Thoracic aorta (tissue), 2 donors: ENCODE measurements at regions not wholly inside any gene's neighbourhood (a gene's known extent, or its start where the extent isn't known, plus 50 kb on each side); places are given as distances from the start of the nearest gene placed in this dataset.

ENCODE experiments used
- ATAC-seq: fragments of 150-250 bp; one replicate; pipeline ENCODE4 v1.8.0; 2017; ENCODE audit warnings: low read depth; ENCODE audit not compliant: insufficient number of reproducible peaks, low FRiP score
- DNase-seq: peaks from one replicate; pipeline ENCODE4 v3.0.0-alpha.2; 2020; ENCODE audit warnings: low spot score
- H3K27ac ChIP-seq, 2 donors: fragments of 200-600 bp; sonication (generic); 1 replicate in 1 of 2; 2 replicates in 1 of 2; pipeline ENCODE4 v1.5.1; 2016; ENCODE audit warnings: mild to moderate bottlenecking in 2 of 2, moderate library complexity in 2 of 2
- H3K27me3 ChIP-seq: fragments of 200-600 bp; sonication (generic); replicated peaks from 2 replicates; pipeline ENCODE4 v1.6.0; 2016; ENCODE audit warnings: mild to moderate bottlenecking; ENCODE audit not compliant: insufficient read depth
- H3K36me3 ChIP-seq: fragments of 200-600 bp; sonication (generic); one replicate; pipeline ENCODE4 v1.5.1; 2016
- H3K4me1 ChIP-seq, 2 donors: fragments of 200-600 bp; sonication (generic); 1 replicate in 1 of 2; 2 replicates in 1 of 2; pipeline versions ENCODE4 v1.5.1 to v1.6.0; 2016; ENCODE audit warnings: low read depth in 2 of 2, mild to moderate bottlenecking in 1 of 2; ENCODE audit not compliant: control insufficient read depth in 1 of 2
- H3K4me3 ChIP-seq: fragments of 200-600 bp; sonication (generic); 2 replicates; pipeline ENCODE4 v1.5.1; 2016; ENCODE audit warnings: mild to moderate bottlenecking
- H3K9me3 ChIP-seq: fragments of 200-600 bp; sonication (generic); 2 replicates; pipeline ENCODE4 v1.5.1; 2016
- TF ChIP-seq, protein P1 (sequence below): fragments of 200-600 bp; sonication (generic); IDR thresholded peaks from one replicate; pipeline ENCODE4 v1.5.1; 2019; ENCODE audit warnings: antibody characterized with exemption

DNA sequence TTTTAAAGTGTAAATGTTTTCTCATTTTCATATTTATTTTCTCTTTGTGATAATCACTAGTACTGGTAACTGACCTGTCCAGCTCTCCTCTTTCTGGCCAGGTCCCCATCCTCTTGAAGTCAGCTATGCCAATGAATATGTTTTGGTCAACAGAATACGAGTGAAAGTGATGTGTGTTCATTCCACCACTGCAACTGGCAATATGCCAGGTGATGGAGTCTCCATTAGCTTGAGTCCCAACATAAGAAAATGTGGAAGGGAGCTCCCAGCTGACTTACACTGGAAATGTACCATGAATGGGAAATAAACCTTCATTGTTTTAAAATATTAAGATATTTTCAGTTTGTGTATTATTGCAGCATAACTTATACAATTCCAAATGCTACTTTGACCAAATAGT, 75.8 kb downstream of the CCDC34 start:
- ATAC-seq (no peak), DNase-seq (no peak)
- TF ChIP-seq, protein P1, sequence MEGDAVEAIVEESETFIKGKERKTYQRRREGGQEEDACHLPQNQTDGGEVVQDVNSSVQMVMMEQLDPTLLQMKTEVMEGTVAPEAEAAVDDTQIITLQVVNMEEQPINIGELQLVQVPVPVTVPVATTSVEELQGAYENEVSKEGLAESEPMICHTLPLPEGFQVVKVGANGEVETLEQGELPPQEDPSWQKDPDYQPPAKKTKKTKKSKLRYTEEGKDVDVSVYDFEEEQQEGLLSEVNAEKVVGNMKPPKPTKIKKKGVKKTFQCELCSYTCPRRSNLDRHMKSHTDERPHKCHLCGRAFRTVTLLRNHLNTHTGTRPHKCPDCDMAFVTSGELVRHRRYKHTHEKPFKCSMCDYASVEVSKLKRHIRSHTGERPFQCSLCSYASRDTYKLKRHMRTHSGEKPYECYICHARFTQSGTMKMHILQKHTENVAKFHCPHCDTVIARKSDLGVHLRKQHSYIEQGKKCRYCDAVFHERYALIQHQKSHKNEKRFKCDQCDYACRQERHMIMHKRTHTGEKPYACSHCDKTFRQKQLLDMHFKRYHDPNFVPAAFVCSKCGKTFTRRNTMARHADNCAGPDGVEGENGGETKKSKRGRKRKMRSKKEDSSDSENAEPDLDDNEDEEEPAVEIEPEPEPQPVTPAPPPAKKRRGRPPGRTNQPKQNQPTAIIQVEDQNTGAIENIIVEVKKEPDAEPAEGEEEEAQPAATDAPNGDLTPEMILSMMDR, result no peak
- no peaks in the 10 kb centered on the region for H3K27me3 ChIP-seq
- H3K4me3 ChIP-seq, result no peak overlapping the region
- H3K36me3 ChIP-seq, result no peaks in the 10 kb centered on the region
- no peak overlapping the region for H3K27ac ChIP-seq
- no peaks in the 10 kb centered on the region for H3K9me3 ChIP-seq
- H3K4me1 ChIP-seq, result peaks cover 6 to 10% of the 10 kb centered on the region in 2 donors

DNA sequence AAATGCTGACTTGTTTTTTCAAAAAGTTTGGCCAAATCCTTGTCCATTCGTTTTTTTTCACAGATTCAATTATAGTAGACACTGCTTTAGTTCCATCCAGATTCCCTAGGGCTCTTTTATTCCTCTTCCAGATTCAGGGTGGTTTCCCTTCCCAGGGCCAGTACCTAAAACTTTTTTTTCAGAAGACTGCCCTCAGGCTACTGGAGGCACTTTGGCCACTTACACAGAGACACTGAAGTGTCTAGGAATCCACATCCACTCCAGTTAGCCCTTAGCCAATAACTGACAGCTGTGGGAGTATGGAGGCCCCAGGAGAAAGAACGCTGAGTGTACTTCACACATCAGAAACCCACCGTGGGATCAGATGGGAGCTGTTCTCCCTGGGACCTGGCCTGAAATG, 77.3 kb downstream of the CCDC34 start:
- no peak overlapping the region for H3K27ac ChIP-seq
- ATAC-seq (no peak), DNase-seq (no peak)
- H3K4me3 ChIP-seq, result no peak overlapping the region
- no peaks in the 10 kb centered on the region for H3K9me3 ChIP-seq
- TF ChIP-seq, protein P1, result no peak
- no peaks in the 10 kb centered on the region for H3K36me3 ChIP-seq
- H3K4me1 ChIP-seq, result peaks cover 14 to 24% of the 10 kb centered on the region in 2 donors
- no peaks in the 10 kb centered on the region for H3K27me3 ChIP-seq

DNA sequence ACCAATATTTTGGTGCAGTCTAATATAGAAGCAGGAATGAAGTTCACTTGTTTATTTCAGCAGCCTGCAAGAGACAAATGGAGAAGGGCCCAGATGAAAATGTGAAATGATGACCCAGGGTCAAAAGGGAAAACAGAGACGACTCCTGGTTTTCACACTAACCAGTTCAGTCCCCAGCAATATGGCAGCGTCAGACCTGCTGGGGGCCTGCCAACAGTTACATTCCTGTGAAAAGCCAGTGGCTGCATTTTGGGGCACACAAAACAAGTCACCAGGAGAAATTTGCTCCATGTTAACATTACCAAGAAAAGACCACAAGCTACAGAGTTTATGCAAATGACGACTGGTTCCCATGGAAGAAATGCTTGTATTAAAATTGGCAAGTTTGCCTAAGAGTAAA, 80.2 kb downstream of the CCDC34 start:
- TF ChIP-seq, protein P1, result no peak
- no peak overlapping the region for H3K4me3 ChIP-seq
- H3K27ac ChIP-seq, result peak overlapping the region; percentile 0 to 40
- DNase-seq, result no peak
- H3K9me3 ChIP-seq, result no peaks in the 10 kb centered on the region
- H3K27me3 ChIP-seq, result no peaks in the 10 kb centered on the region
- no peaks in the 10 kb centered on the region for H3K36me3 ChIP-seq
- ATAC-seq, result no peak
- H3K4me1 ChIP-seq, result peaks cover 14 to 26% of the 10 kb centered on the region in 2 donors

DNA sequence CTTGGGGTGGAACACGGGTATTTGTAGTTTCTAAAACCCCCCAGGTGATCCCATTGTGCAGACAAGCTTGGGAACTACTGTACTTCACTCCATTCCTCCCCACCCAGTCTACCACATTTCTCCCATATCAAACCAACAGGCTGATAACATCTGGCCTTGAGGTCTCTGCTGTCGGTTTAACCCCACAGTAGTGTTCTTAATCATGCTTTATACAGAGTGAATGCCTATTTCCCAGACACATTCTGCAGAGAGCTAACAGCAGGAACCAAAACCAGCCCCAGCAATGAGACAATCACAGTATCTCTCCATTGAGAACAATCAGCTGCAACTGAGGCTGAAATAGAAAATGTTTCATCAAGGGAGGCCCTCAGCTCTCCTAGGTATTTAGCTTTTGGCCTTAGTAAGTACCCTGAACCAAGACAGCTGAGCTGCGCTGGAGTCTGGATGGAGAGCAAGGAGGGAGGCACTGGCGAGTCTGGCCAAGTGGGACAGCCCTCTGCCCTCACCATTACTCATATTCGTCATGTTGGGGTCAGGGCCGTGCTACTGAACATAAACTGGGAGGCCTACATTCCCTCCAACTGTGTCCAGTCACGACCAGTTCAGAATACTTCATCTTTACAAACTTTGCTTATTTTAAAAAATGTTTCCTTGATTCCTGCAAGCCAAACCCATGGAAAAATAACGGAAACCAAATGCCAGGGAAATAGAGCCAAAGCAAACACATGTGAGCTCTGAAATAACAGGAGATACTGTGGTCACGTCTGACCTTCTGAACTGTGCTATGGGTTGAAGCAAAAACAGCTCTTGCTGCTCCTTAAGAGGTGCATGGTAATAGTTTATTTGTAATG, 81.0 kb downstream of the CCDC34 start:
- no peaks in the 10 kb centered on the region for H3K36me3 ChIP-seq
- DNase-seq (peak; percentile 26), ATAC-seq (peak; percentile 60)
- H3K27me3 ChIP-seq, result no peaks in the 10 kb centered on the region
- TF ChIP-seq, protein P1, result no peak
- no peaks in the 10 kb centered on the region for H3K9me3 ChIP-seq
- peak overlapping the region; percentile 27 to 40 for H3K27ac ChIP-seq
- no peak overlapping the region for H3K4me3 ChIP-seq
- peaks cover 14 to 26% of the 10 kb centered on the region in 2 donors for H3K4me1 ChIP-seq

DNA sequence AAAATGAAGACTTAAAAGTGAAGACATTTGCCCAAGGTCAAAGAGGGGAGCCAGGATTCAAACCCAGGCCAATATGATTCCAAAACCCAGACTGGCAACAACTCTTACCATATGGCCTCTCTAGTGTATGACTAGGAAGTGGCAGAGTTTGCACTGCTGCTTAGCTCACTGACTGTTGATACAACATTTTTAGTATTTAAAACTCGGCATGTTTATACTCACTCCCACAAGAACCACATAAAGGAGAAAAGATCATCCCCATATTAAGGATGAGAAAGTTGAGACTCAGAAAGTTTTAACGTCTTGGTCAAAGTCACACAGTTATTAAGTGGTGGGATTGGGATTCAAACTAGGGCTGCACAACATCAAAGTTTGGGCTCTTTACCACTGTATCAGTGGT, 81.7 kb downstream of the CCDC34 start:
- Histone ChIP-seq H3K9me3 (no peaks in the 10 kb centered on the region), H3K4me1 (peaks cover 14 to 26% of the 10 kb centered on the region in 2 donors), H3K27ac (peak overlapping the region; percentile 27 to 40), H3K4me3 (no peak overlapping the region), H3K36me3 (no peaks in the 10 kb centered on the region), H3K27me3 (no peaks in the 10 kb centered on the region)
- no peak for ATAC-seq
- DNase-seq, result no peak
- TF ChIP-seq, protein P1, result no peak
